ENCODE measurements at regions not wholly inside any gene's neighbourhood (a gene's known extent, or its start where the extent isn't known, plus 50 kb on each side); places are given as distances from the start of the nearest gene placed in this dataset.

DNA sequence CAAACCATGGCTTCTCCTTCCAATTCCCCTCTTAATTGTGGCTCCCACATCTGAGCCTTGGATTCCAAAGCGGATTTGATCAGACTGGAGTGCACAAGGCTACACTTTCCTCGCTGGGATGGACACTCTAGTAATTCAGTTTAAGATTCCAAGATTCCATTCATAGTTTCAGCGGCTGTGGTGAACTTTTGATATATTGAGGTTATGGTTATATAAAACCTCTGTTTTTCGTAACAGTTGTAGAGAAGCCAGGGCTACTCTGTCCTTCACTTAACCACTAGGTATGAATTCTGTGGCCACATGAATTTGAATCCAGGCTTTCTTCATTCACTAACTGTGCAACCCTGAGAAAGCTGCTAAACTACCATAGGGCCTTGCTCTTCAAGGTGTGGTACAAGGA is 67.9 kb upstream of the KY start:
- DNase-seq = no peak
- TF ChIP-seq EZH2 (IDR thresholded peaks at IDR 0.05; ENCODE audit: low read depth) (no peak), CTCF (conservative IDR thresholded peaks at IDR 0.05) (no peak)
- intact Hi-C loops (cut with micrococcal nuclease; ENCODE audit: unreplicated experiment) = no loop called here
- H3F3A ChIP-seq (ENCODE audit: insufficient read depth, low read depth) = no peaks in the 10 kb centered on the region
- H3K4me1 ChIP-seq (replicated peaks; ENCODE audit: insufficient read depth) = no peaks in the 10 kb centered on the region
- ChIA-PET POLR2A (ENCODE audit: unreplicated experiment) (no interaction called here), CTCF (no interaction called here)
- no TSS peak for BruUV-seq (replicated peaks)
- H3K9me2 ChIP-seq (ENCODE audit: insufficient read depth) = no peaks in the 10 kb centered on the region
- H3K4me3 ChIP-seq = no peak overlapping the region
- H3K9me3 ChIP-seq (ENCODE audit: insufficient read depth, low read depth) = no peaks in the 10 kb centered on the region
- H3K27ac ChIP-seq = no peak overlapping the region
- H3K27me3 ChIP-seq (ENCODE audit: insufficient read depth, low read depth) = peaks cover 18% of the 10 kb centered on the region
- H3K36me3 ChIP-seq (ENCODE audit: low read depth) = no peaks in the 10 kb centered on the region
- no peaks in the 10 kb centered on the region for H4K20me1 ChIP-seq (ENCODE audit: insufficient read depth)
- H2AFZ ChIP-seq = no peak overlapping the region
- H3K79me2 ChIP-seq (ENCODE audit: low read depth) = no peaks in the 10 kb centered on the region
- H3K4me2 ChIP-seq = no peak overlapping the region

DNA sequence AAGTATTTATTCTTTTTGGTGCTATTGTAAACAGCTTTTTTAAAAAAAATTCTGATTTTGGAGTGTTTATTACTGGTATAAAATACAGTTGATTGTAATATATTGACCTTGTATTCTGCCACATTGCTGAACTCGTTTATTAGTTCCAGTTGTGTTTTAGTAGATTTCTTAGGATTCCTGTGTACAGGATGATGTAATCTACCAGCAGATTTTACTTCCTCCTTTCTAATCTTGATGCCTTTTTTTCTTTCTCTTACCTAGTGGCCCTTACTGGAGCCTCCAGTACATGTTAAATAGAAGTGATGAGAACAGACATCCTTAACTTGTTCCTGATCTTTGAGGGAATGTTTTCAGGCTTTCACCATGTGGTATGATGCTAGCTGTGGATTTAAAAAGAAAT is 70.4 kb upstream of the KY start:
- no TSS peak for BruUV-seq (replicated peaks)
- intact Hi-C loops (cut with micrococcal nuclease; ENCODE audit: unreplicated experiment) = no loop called here
- no peaks in the 10 kb centered on the region for H3K9me3 ChIP-seq (ENCODE audit: insufficient read depth, low read depth)

GRCh38 chr3:134722969-134723368 is 72.1 kb upstream of the EPHB1 start:
- intact Hi-C loops (cut with micrococcal nuclease; ENCODE audit: unreplicated experiment) = no loop called here
- POLR2A ChIA-PET (ENCODE audit: unreplicated experiment) = no interaction called here
- H3K9me3 ChIP-seq (ENCODE audit: insufficient read depth, low read depth) = no peaks in the 10 kb centered on the region
- no TSS peak for BruUV-seq (replicated peaks)
- no peaks in the 10 kb centered on the region for H3K9me2 ChIP-seq (ENCODE audit: insufficient read depth)
- H4K20me1 ChIP-seq (ENCODE audit: insufficient read depth) = no peaks in the 10 kb centered on the region
- H3K27me3 ChIP-seq (ENCODE audit: insufficient read depth, low read depth) = no peaks in the 10 kb centered on the region; the same call in 1 of the 2 replicates
- H3F3A ChIP-seq (ENCODE audit: insufficient read depth, low read depth) = no peaks in the 10 kb centered on the region
- H3K4me2 ChIP-seq = no peak overlapping the region
- H3K4me3 ChIP-seq = no peak overlapping the region
- no peak overlapping the region for H3K27ac ChIP-seq
- no peaks in the 10 kb centered on the region for H3K4me1 ChIP-seq (replicated peaks; ENCODE audit: insufficient read depth)
- H3K79me2 ChIP-seq (ENCODE audit: low read depth) = no peaks in the 10 kb centered on the region
- H2AFZ ChIP-seq = no peak overlapping the region
- TF ChIP-seq EZH2 (IDR thresholded peaks at IDR 0.05; ENCODE audit: low read depth) (no peak), CTCF (conservative IDR thresholded peaks at IDR 0.05) (no peak)
- DNase-seq = no peak
- H3K36me3 ChIP-seq (ENCODE audit: low read depth) = no peaks in the 10 kb centered on the region
- CTCF ChIA-PET = no interaction called here

More for the DNA sequence above, 70.4 kb upstream of the KY start:
- Histone ChIP-seq H3K4me3 (no peak overlapping the region), H3K36me3 (ENCODE audit: low read depth) (no peaks in the 10 kb centered on the region), H3K27ac (no peak overlapping the region), H2AFZ (no peak overlapping the region), H3K9me2 (ENCODE audit: insufficient read depth) (no peaks in the 10 kb centered on the region), H3K79me2 (ENCODE audit: low read depth) (no peaks in the 10 kb centered on the region), H3F3A (ENCODE audit: insufficient read depth, low read depth) (no peaks in the 10 kb centered on the region), H3K4me2 (no peak overlapping the region), H3K4me1 (replicated peaks; ENCODE audit: insufficient read depth) (no peaks in the 10 kb centered on the region), H4K20me1 (ENCODE audit: insufficient read depth) (no peaks in the 10 kb centered on the region), H3K27me3 (ENCODE audit: insufficient read depth, low read depth) (peaks cover 7% of the 10 kb centered on the region; the same call in 1 of the 2 replicates)
- ChIA-PET POLR2A (ENCODE audit: unreplicated experiment) (no interaction called here), CTCF (no interaction called here)
- no peak for DNase-seq
- TF ChIP-seq EZH2 (IDR thresholded peaks at IDR 0.05; ENCODE audit: low read depth) = no peak
- no peak for TF ChIP-seq CTCF (conservative IDR thresholded peaks at IDR 0.05)
